Peyer's patch (tissue), 4 donors: ENCODE measurements at regions not wholly inside any gene's neighbourhood (a gene's known extent, or its start where the extent isn't known, plus 50 kb on each side); places are given as distances from the start of the nearest gene placed in this dataset.

ENCODE experiments used
- DNase-seq, 3 donors: peaks; one replicate each; pipeline ENCODE4 v3.0.0-alpha.2; 2017 to 2019
- H3K27ac ChIP-seq, 4 donors: fragments of 200-600 bp; sonication (generic); one replicate each; pipeline ENCODE4 v1.5.1; 2016 to 2019
- H3K27me3 ChIP-seq, 2 donors: fragments of 200-600 bp; sonication (generic); one replicate each; pipeline ENCODE4 v1.5.1; 2019
- H3K36me3 ChIP-seq, 3 donors: fragments of 200-600 bp; sonication (generic); one replicate each; pipeline ENCODE4 v1.5.1; 2016 to 2019
- H3K4me1 ChIP-seq, 4 donors: fragments of 200-600 bp; sonication (generic); one replicate each; pipeline ENCODE4 v1.5.1; 2016 to 2019
- H3K4me3 ChIP-seq, 4 donors: fragments of 200-600 bp; sonication (generic); 1 replicate in 3 of 4; 2 replicates in 1 of 4; pipeline ENCODE4 v1.5.1; 2016 to 2019; ENCODE audit warnings: mild to moderate bottlenecking in 1 of 4
- H3K9me3 ChIP-seq, 4 donors: fragments of 200-600 bp; sonication (generic); one replicate each; pipeline ENCODE4 v1.5.1; 2016 to 2019; ENCODE audit warnings: mild to moderate bottlenecking in 1 of 4
- POLR2A ChIP-seq, 2 donors: fragments of 450-650 bp; IDR thresholded peaks; one replicate each; pipeline ENCODE4 v1.5.1; 2017; ENCODE audit warnings: antibody characterized with exemption in 2 of 2, mild to moderate bottlenecking in 2 of 2, moderate library complexity in 2 of 2
- TF ChIP-seq, protein P1 (sequence below), 6 experiments: fragments of 450-650 bp in 4 of 6; fragments of 200-600 bp in 2 of 6; sonication (generic) in 1 of 6; IDR thresholded peaks; one replicate each; pipeline ENCODE4 v1.5.1; 2017 to 2019; ENCODE audit warnings: antibody characterized with exemption in 6 of 6, mild to moderate bottlenecking in 3 of 6, moderate library complexity in 1 of 6

- Histone ChIP-seq H3K36me3 (no peaks in the 10 kb centered on the region), H3K9me3 (no peaks in the 10 kb centered on the region), H3K4me1 (no peaks in the 10 kb centered on the region), H3K27ac (no peak overlapping the region), H3K4me3 (no peak overlapping the region), H3K27me3 (no peaks in the 10 kb centered on the region)
- DNase-seq, result no peak
- TF ChIP-seq, protein P1, sequence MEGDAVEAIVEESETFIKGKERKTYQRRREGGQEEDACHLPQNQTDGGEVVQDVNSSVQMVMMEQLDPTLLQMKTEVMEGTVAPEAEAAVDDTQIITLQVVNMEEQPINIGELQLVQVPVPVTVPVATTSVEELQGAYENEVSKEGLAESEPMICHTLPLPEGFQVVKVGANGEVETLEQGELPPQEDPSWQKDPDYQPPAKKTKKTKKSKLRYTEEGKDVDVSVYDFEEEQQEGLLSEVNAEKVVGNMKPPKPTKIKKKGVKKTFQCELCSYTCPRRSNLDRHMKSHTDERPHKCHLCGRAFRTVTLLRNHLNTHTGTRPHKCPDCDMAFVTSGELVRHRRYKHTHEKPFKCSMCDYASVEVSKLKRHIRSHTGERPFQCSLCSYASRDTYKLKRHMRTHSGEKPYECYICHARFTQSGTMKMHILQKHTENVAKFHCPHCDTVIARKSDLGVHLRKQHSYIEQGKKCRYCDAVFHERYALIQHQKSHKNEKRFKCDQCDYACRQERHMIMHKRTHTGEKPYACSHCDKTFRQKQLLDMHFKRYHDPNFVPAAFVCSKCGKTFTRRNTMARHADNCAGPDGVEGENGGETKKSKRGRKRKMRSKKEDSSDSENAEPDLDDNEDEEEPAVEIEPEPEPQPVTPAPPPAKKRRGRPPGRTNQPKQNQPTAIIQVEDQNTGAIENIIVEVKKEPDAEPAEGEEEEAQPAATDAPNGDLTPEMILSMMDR (IDR thresholded peaks at IDR 0.05), result no peak
- no peak for TF ChIP-seq POLR2A (IDR thresholded peaks at IDR 0.05)
Observed at GRCh38 chr5:106415541-106415940, 1255.2 kb downstream of the EFNA5 start.

- no peaks in the 10 kb centered on the region for H3K9me3 ChIP-seq
- no peaks in the 10 kb centered on the region for H3K36me3 ChIP-seq
- H3K27ac ChIP-seq, result no peak overlapping the region
- H3K4me3 ChIP-seq, result no peak overlapping the region
- TF ChIP-seq, protein P1 (IDR thresholded peaks at IDR 0.05), result no peak
- no peak for TF ChIP-seq POLR2A (IDR thresholded peaks at IDR 0.05)
- no peaks in the 10 kb centered on the region for H3K27me3 ChIP-seq
- no peaks in the 10 kb centered on the region for H3K4me1 ChIP-seq
- DNase-seq, result no peak
Observed at GRCh38 chr5:106414342-106414741, 1256.4 kb downstream of the EFNA5 start.

DNA sequence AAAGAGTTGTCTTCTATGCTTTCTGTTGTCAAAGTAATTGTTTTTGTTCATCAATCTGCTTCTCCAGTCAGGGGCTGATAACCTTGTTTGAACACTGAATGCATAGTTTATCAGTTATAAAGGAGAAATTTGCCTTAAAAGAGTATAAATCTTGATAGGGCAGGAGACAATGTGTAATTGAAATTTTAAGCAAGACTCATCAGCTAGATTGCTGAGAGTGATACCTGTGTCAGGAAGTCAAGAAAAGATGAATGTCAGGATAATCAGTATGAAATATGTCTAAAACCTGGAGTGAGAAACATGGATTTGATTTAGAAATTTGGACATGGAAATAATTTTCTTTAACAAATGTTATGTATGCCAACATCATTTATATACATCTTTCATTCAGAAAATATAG, 1258.1 kb downstream of the EFNA5 start:
- TF ChIP-seq, protein P1 (IDR thresholded peaks at IDR 0.05), result no peak
- no peak for TF ChIP-seq POLR2A (IDR thresholded peaks at IDR 0.05)
- DNase-seq, result no peak
- no peaks in the 10 kb centered on the region for H3K36me3 ChIP-seq
- no peaks in the 10 kb centered on the region for H3K4me1 ChIP-seq
- no peaks in the 10 kb centered on the region for H3K9me3 ChIP-seq
- no peak overlapping the region for H3K4me3 ChIP-seq
- no peaks in the 10 kb centered on the region for H3K27me3 ChIP-seq
- H3K27ac ChIP-seq, result no peak overlapping the region

DNA sequence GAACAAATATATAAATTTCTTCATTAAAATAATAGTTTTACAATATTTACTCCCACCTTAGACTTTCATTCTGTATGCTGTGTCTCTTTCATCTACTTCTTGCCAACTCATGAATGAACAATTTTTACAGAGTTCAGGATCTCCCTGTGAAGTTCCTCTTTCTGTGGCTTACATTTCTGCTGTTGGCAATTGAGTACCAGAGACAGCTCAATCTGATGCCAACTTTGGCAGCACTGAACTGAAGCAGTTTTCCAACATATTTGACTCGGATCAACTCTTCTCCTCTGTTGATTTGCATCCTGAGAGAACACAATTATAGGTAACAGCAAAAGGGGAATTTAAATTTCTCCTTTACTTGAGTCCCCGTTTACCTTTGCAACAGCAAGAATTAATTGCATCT, 1262.2 kb downstream of the EFNA5 start:
- Histone ChIP-seq H3K27me3 (no peaks in the 10 kb centered on the region), H3K4me1 (no peaks in the 10 kb centered on the region), H3K9me3 (no peaks in the 10 kb centered on the region), H3K27ac (no peak overlapping the region), H3K4me3 (no peak overlapping the region), H3K36me3 (no peaks in the 10 kb centered on the region)
- no peak for DNase-seq
- TF ChIP-seq POLR2A (IDR thresholded peaks at IDR 0.05), result no peak
- TF ChIP-seq, protein P1 (IDR thresholded peaks at IDR 0.05), result no peak

DNA sequence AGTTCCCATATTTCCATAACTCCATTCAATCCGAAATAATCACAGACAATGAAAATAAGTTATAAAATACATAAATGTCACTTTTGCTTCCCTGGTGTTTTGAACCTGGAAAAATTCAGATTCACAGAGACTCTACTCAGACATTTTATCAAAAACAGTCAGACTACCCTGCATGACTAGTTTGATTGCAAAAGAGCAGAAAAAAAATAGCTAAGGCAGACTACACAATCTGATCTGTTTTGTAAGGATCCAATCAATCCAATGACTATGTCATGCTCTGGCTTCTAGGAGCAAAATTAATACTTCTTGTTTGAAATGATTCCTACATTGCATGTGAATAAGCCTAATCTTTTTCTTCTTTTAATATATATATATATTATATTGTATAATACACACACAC, 1262.6 kb downstream of the EFNA5 start:
- Histone ChIP-seq H3K27ac (no peak overlapping the region), H3K27me3 (no peaks in the 10 kb centered on the region), H3K9me3 (no peaks in the 10 kb centered on the region), H3K4me1 (no peaks in the 10 kb centered on the region), H3K4me3 (no peak overlapping the region), H3K36me3 (no peaks in the 10 kb centered on the region)
- no peak for DNase-seq
- TF ChIP-seq, protein P1 (IDR thresholded peaks at IDR 0.05), result no peak
- no peak for TF ChIP-seq POLR2A (IDR thresholded peaks at IDR 0.05)

DNA sequence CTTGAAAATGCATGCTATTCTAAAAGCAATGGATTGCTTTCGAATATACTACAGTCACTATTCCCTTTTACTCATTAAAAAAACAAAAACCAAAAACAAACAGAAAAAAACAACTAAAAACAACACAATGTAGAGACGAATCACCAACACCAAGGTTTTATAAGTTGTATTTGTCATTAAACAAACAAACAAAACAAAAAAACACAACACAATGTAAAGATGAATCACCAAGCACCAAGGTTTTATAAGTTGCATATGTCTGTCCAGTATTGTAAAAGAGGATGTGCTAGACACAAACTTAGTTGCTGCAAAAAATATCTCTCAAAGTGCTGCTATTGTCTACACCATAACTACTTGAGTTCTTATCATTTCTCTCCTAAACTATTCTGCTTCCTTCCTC, 1269.2 kb downstream of the EFNA5 start:
- no peak for DNase-seq
- Histone ChIP-seq H3K4me1 (no peaks in the 10 kb centered on the region), H3K9me3 (no peaks in the 10 kb centered on the region), H3K4me3 (no peak overlapping the region), H3K27ac (no peak overlapping the region), H3K27me3 (no peaks in the 10 kb centered on the region), H3K36me3 (no peaks in the 10 kb centered on the region)
- TF ChIP-seq, protein P1 (IDR thresholded peaks at IDR 0.05), result no peak
- no peak for TF ChIP-seq POLR2A (IDR thresholded peaks at IDR 0.05)
